Calu3 (cell line): ENCODE measurements at regions not wholly inside any gene's neighbourhood (a gene's known extent, or its start where the extent isn't known, plus 50 kb on each side); places are given as distances from the start of the nearest gene placed in this dataset.

ENCODE experiments used
- BruUV-seq: library from RNA; stranded (reverse); fragments of 400-500 nt; replicated peaks from 2 replicates; lab custom pipeline; 2021; lab: Mats Ljungman, UMichigan
- CTCF ChIA-PET: fragments of 300-600 bp; sonication (Branson Sonifier 250); formaldehyde crosslinking; loops from one replicate; lab custom pipeline; 2022; ENCODE audit warnings: antibody characterized with exemption; lab: Charles Lee
- DNase-seq: peaks from one replicate; pipeline ENCODE4 v3.0.0; 2022
- H3K27ac Mint-ChIP-seq: one replicate; pipeline ENCODE4 v1.8.0; 2022; ENCODE audit warnings: mixed read lengths; ENCODE audit not compliant: unreplicated experiment
- H3K27me3 Mint-ChIP-seq: one replicate; pipeline ENCODE4 v1.8.0; 2022; ENCODE audit warnings: mixed read lengths; ENCODE audit not compliant: unreplicated experiment
- H3K36me3 Mint-ChIP-seq: one replicate; pipeline ENCODE4 v1.8.0; 2022; ENCODE audit warnings: mild to moderate bottlenecking, moderate library complexity, mixed read lengths; ENCODE audit not compliant: insufficient read depth, unreplicated experiment
- H3K4me1 Mint-ChIP-seq: one replicate; pipeline ENCODE4 v1.8.0; 2022; ENCODE audit warnings: mild to moderate bottlenecking, low read depth, mixed read lengths; ENCODE audit not compliant: unreplicated experiment
- H3K4me3 Mint-ChIP-seq: one replicate; pipeline ENCODE4 v1.8.0; 2022; ENCODE audit warnings: mild to moderate bottlenecking, low read depth, moderate library complexity, mixed read lengths; ENCODE audit not compliant: unreplicated experiment
- H3K9me3 Mint-ChIP-seq: one replicate; pipeline ENCODE4 v1.8.0; 2022; ENCODE audit warnings: low read depth, mixed read lengths; ENCODE audit not compliant: unreplicated experiment
- CTCF ChIP-seq: fragments of 200-600 bp; IDR thresholded peaks from one replicate; pipeline ENCODE4 v1.8.0; 2022; ENCODE audit warnings: antibody characterized with exemption; ENCODE audit not compliant: unreplicated experiment
- intact Hi-C: fragments of 100-400 bp; cut with micrococcal nuclease; formaldehyde crosslinking; loops from one replicate; pipeline ENCODE4 v1.10.0; 2022; ENCODE audit not compliant: unreplicated experiment

GRCh38 chr4:10983268-10983667, 298.7 kb upstream of the CLNK start:
- DNase-seq: no peak
- H3K36me3 Mint-ChIP-seq: no peaks in the 10 kb centered on the region
- no peak overlapping the region for H3K27ac Mint-ChIP-seq
- peaks cover 6% of the 10 kb centered on the region for H3K4me1 Mint-ChIP-seq
- H3K9me3 Mint-ChIP-seq: no peaks in the 10 kb centered on the region
- no TSS peak for BruUV-seq
- CTCF ChIA-PET: no interaction called here
- H3K27me3 Mint-ChIP-seq: peaks cover 23% of the 10 kb centered on the region
- H3K4me3 Mint-ChIP-seq: no peak overlapping the region
- TF ChIP-seq CTCF: no peak
- intact Hi-C loops: no loop called here

- Mint-ChIP-seq H3K36me3 (no peaks in the 10 kb centered on the region), H3K4me3 (no peak overlapping the region), H3K27ac (no peak overlapping the region), H3K4me1 (peaks cover 6% of the 10 kb centered on the region), H3K9me3 (no peaks in the 10 kb centered on the region), H3K27me3 (peaks cover 33% of the 10 kb centered on the region)
- intact Hi-C loops: no loop called here
- no TSS peak for BruUV-seq
- DNase-seq: no peak
- no peak for TF ChIP-seq CTCF
- CTCF ChIA-PET: no interaction called here
Measured at GRCh38 chr4:10982305-10982704, 297.7 kb upstream of the CLNK start.

- no peak overlapping the region for H3K27ac Mint-ChIP-seq
- BruUV-seq: no TSS peak
- CTCF ChIA-PET: no interaction called here
- peaks cover 35% of the 10 kb centered on the region for H3K27me3 Mint-ChIP-seq
- H3K4me3 Mint-ChIP-seq: no peak overlapping the region
- H3K4me1 Mint-ChIP-seq: peaks cover 6% of the 10 kb centered on the region
- intact Hi-C loops: no loop called here
- H3K9me3 Mint-ChIP-seq: no peaks in the 10 kb centered on the region
- no peak for TF ChIP-seq CTCF
- DNase-seq: no peak
- H3K36me3 Mint-ChIP-seq: no peaks in the 10 kb centered on the region
Measured at GRCh38 chr4:10981576-10981975, 297.0 kb upstream of the CLNK start.

- Mint-ChIP-seq H3K36me3 (no peaks in the 10 kb centered on the region), H3K27ac (no peak overlapping the region), H3K4me3 (no peak overlapping the region), H3K4me1 (peaks cover 6% of the 10 kb centered on the region), H3K27me3 (peaks cover 35% of the 10 kb centered on the region), H3K9me3 (no peaks in the 10 kb centered on the region)
- BruUV-seq: no TSS peak
- DNase-seq: no peak
- CTCF ChIA-PET: no interaction called here
- no peak for TF ChIP-seq CTCF
- intact Hi-C loops: no loop called here
Measured at GRCh38 chr4:10981096-10981495, 296.5 kb upstream of the CLNK start.
